HepG2 (cell line): ENCODE measurements at regions not wholly inside any gene's neighbourhood (a gene's known extent, or its start where the extent isn't known, plus 50 kb on each side); places are given as distances from the start of the nearest gene placed in this dataset.
"Not testable (repeated sequence)": the region's sequence is repeated elsewhere in the genome, so short reads cannot be mapped to it uniquely, and the experiment has no call there.

Experiments
- CTCF ChIP-seq: sonication (generic); formaldehyde crosslinking; IDR thresholded peaks from 2 replicates; pipeline ENCODE4 v1.5.0; 2020; ENCODE audit warnings: mild to moderate bottlenecking, missing genetic modification reagents, moderate library complexity
- ESRRA ChIP-seq: sonication (generic); formaldehyde crosslinking; IDR thresholded peaks from 2 replicates; pipeline ENCODE4 v1.5.1; 2020; ENCODE audit warnings: mild to moderate bottlenecking, low read depth, missing genetic modification reagents
- NFRKB ChIP-seq: fragments of 450-650 bp; IDR thresholded peaks from 2 replicates; pipeline ENCODE4 v1.6.1; 2017
- POLR2A ChIP-seq, 2 experiments: IDR thresholded peaks; 2 replicates each; pipeline ENCODE4 v1.6.1; 2011; ENCODE audit warnings: low read depth in 2 of 2, low read length in 2 of 2, mild to moderate bottlenecking in 1 of 2, moderate library complexity in 1 of 2; ENCODE audit not compliant: insufficient read depth in 1 of 2
- RNF2 ChIP-seq: fragments of 450-650 bp; conservative IDR thresholded peaks from 2 replicates; pipeline ENCODE4 v1.6.1; 2016; ENCODE audit warnings: low read depth
- ZBTB1 ChIP-seq: sonication (generic); formaldehyde crosslinking; IDR thresholded peaks from 2 replicates; pipeline ENCODE4 v1.4.0; 2020; ENCODE audit warnings: missing genetic modification reagents, borderline replicate concordance
- ZHX1 ChIP-seq: sonication (generic); formaldehyde crosslinking; IDR thresholded peaks from 2 replicates; pipeline ENCODE4 v1.8.1; 2022; ENCODE audit warnings: low read depth, mild to moderate bottlenecking, missing genetic modification reagents
- ZKSCAN8 ChIP-seq: IDR thresholded peaks from 2 replicates; pipeline ENCODE4 v1.6.1; 2016; ENCODE audit warnings: borderline replicate concordance, missing genetic modification reagents, missing compliant biosample characterization
- ZNF496 ChIP-seq: sonication (generic); formaldehyde crosslinking; IDR thresholded peaks from 2 replicates; pipeline ENCODE4 v1.8.1; 2023; ENCODE audit warnings: mild to moderate bottlenecking, moderate library complexity, missing genetic modification reagents; ENCODE audit not compliant: insufficient replicate concordance

GRCh38 chr1:83134322-83135014, 864.5 kb downstream of the TTLL7 start:
- not testable (repeated sequence) for TF ChIP-seq ZNF496 (CRISPR knock-in tag); ZKSCAN8 (CRISPR knock-in tag); CTCF (CRISPR knock-in tag); POLR2A (IDR thresholded peaks at IDR 0.05; ENCODE audit: insufficient read depth in 1 of 2, low read depth in 2 of 2, low read length in 2 of 2); ZBTB1 (CRISPR knock-in tag); ZHX1; RNF2; ESRRA (CRISPR knock-in tag); NFRKB
